HG02571 (cell line): ENCODE measurements at regions not wholly inside any gene's neighbourhood (a gene's known extent, or its start where the extent isn't known, plus 50 kb on each side); places are given as distances from the start of the nearest gene placed in this dataset.

Experiments
- ATAC-seq: cut with Tn5 transposase; IDR thresholded peaks from one replicate; pipeline ENCODE4 v1.9.1; 2021; ENCODE audit warnings: mild to moderate bottlenecking, moderate library complexity; ENCODE audit not compliant: unreplicated experiment

DNA sequence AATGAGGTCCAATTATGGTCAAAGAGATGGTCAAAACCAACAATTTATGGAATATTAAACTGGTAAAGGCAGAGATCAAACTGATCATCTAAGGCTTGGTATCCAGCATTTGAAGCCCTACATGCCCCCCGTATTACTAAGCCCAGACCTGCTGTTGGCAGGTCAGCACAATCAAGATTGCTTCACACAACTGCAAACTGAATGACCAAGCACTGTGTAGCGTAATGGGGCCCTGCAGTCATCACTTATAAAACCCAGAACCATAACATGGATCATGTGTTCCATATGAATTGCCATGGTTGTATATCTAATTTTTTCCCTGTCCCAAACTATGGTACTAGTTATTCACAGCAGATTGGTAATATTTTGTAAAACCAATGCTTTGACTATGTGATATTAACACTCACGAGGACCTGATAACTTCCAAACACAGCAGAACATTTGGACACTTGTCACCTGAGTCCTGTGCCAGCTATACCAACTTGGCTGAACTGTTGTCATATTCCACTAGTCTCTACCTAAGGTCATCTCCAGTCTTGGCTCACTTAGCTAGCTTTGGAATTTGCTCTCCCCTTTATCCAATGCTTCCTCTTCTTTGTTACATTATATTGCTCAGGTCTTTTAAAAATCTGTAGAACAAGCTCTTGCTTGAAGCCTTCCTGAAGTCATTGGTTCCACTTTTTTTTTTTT is 81.7 kb upstream of the HMHB1 start:
- ATAC-seq, result no peak

DNA sequence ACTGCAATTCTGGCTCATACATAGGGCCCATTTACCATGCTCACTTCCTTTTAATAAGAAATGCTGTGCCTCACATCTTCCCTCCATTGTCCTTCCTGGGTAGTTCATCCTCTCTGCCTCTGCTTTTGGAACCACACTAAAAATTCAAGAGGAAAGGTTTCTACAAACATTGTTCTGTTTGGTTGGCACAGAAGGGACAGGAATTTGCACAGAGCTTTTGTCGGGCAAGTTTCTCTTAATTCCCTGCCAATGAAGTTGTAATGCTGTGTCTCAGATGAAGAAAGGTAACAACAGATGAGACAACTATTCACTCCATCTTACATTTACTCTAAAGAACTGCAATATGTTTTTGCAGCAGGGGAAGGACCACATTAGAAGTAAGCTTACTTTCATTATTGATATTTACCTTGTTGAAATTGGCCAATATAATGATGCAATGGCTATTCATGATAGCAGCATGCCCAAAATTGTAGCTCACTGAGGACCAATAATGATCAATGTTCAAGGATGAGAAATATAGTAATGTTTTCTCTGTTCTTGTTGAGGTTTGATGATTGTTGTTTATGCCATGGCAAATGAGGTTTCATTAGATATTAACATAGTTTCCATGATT is 82.5 kb upstream of the HMHB1 start:
- no peak for ATAC-seq

DNA sequence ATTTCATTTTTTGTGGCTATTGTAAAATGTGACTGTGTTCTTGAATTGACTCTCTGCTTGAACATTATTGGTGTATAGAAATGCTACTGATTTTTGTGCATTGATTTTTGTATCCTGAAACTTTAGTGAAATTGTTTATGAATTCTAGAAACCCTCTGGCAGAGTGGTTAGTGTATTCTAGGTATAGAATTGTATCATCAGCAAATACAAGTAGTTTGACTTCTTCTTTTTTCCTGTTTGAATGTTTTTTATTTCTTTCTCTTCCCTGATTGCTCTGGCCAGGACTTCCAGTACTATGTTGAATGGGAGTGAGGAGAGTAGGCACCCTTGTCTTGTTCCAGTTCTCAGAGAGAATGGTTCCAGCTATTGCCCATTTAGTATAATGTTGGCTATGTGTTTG is 88.8 kb upstream of the HMHB1 start:
- ATAC-seq, result no peak

DNA sequence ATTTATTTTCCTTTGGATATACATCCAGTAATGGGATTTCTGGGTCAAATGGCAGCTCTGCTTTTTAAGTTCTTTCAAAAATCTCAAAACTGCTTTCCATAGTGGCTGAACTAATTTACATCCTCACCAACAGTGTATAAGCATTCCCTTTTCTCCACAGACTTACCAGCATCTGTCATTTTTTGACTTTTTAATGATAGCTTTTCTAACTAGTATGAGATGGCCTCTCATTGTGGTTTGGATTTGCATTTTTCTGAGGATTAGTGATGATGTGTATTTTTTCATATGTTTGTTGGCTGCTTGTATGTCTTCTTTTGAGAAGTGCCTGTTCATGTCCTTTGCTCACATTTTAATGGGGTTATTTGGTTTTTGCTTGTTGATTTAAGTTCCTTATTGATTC is 90.0 kb upstream of the HMHB1 start:
- no peak for ATAC-seq

DNA sequence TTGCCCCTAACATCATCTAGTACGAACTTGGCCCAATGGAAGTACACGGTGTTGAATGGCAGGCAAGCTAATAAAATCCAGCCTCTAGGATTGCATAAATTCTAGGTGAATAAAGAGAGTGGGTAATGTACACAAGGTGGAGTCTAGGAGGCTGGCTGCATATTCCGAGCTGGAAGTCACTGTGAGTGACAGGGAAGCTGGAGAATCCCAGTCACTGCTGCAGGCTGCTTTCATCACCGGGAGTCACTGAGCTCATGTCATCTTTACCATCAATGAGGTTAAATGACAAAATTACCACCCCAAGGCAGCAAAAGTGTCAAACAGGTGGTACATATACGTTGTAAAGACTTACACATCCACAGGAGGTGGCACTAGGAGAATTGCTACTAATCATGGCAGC is 91.3 kb upstream of the HMHB1 start:
- no peak for ATAC-seq

DNA sequence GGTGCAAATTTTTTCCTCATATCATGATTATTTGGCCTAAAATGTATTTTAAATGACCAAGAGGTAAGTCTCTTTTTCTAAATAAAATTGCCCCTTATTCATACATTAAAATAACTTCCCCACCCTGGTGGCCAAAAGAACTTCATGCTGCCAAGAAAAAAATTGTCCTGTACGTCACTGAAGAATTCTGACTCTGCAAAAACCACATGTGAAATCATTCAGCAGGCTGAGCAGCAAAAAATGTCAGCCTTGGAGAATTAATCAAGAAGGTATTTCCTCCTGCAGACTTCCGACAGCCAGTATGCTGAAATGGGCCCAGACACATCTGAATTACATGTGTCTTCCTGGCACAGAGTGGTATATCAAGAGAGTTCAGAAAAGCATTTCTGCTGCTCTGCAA is 94.6 kb upstream of the HMHB1 start:
- no peak for ATAC-seq

DNA sequence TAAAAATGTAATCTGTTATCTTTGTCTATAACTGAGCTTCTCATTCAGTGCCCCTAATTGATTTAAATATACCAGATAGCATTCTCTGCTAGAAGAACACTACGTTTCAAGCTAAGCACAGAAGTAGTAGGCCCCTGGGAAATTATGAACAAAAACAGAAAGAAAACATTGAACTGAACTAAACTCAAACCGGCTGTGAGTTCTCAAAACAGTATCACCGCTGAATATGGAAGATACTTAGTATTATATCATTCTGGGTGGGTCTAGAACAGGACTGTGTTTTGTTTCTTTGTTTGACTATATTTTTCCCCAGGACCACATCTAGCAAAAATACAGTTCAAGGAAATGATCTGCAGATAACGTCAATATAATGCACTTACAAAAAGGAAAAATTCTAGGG is 95.1 kb upstream of the HMHB1 start:
- ATAC-seq, result no peak

DNA sequence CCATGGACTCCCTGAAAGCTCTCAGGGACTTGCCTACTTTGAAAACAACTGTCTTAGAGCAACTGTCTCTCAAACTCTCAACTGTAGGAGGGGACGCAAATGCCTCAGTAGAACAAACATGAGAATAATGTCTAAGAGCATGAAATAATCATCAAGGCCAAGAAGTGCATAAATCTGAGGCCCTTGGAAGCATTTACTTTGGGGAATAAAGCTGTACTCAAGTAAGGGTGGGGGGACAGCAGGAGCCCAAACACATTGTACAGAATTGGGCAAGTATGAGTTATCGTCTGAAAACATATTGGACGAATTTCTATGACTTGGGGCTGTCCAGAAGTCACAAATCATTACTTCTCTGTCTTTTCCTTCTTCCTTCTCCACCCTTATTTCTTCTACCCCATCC is 96.3 kb upstream of the HMHB1 start:
- no peak for ATAC-seq

DNA sequence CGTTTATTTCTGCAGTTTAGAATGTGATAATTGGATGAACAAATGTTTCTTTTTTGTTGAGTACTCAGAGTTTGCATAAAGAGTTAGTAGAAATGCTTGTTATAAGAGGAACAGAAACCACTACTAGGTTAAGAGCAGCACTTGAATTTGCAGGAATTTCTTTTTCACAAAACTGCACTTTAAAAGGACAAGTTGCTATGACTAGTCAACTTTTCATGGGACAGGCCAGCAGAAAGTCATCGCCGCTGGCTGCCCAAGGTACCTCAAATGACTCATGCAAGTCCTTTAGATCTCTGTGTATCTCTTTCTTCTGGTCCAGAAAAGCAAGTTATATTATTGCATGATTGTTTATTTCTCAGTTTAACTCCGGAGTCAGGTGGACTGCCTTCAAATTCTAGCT is 97.3 kb upstream of the HMHB1 start:
- ATAC-seq, result peak; percentile 62

DNA sequence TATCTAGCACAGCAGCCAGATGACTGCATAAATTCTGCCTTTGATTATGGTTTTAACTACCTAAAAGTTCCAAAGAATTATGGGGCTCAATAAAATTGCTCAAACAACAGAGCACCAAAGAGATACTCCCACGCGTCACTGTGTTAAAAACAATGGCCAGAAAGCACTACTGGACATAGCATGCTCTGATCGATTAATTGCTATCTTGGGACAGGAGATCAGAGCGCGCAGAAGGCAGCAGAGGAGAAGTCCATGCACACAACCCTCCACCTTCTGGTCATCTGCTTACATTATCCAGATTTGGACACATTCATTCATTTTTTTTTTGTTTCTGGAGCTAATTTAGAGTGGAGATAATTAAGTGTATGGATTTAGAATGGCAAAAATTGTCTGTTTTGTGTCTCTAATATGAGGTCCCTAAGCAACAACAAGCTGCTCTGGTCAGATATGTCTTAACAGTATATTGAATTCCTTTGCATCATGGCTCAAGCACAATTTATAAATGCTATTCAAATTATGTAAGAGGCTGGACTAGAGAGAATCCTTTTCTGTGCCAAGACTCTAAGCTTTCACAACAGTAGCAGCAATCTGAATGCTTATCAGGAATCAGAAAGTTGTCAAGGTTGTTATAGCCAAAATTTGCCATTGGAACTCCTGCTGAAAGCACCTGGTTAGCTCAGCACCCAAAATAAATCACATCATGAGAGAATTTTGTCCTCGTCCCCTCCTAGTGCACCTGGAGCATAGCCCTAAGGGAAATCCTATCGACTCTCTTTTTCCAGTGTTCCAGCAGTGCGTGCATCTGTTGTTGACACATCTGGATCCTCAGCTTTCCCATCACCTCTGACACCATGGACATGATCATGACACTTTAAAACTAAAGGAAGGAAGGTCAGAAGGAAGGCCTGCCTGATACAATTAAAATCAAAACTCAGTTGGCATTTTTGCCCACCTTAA is 98.6 kb upstream of the HMHB1 start:
- ATAC-seq, result no peak

DNA sequence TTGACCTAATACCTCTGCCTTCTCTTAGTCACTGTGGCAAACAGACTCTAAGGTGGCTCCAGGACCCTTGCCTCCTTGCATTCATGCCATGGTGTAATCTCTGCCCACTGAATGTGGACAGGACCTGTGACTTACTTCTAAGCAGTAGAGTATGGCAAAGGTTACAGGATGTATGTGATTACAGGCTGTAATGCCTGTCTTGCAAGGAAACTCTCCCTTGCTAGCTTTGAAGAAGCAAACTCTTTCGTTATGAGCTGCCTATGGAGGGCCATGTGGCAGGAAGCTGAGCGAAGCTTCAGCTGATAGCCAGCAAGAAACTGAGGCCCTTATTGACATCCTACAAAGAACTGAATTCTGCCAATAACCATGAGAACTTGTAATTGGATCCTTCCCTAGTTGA is 103.3 kb upstream of the HMHB1 start:
- no peak for ATAC-seq

DNA sequence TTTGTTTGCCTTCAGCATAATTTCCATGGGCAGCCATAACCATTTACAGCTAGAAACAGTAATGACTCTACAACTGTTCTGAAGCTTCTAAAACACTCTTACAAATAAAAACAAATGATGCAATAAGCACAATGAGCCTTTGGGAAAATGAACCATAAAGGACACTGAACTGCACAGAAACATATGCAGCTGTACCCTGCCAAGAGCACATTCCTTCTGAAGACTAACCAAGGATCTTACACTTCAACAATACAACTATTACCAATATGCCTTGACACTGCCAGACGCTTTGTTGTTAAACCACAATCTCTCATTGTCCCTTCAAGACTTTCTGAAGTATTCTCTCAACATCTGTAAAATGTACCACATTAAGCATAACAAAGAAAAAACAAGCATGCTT is 104.2 kb upstream of the HMHB1 start:
- ATAC-seq, result no peak

DNA sequence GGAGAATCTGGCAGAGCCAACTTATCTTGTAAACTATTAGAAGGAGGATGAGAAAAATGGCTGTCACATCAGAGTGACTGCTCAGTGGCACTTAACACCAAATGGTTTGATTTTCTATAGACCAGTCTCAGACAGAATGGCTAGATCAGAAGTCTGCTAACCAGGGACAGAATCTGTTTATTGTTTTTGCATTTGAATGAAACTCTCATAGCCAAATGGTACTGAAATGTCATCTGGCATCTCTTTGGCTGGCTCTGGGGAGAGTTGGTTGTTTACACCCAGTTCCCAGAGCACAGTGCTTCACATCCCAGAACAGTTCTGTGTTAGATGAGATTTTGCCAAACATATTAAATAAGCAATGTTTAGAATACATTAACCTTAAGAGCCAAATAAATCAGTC is 106.6 kb upstream of the HMHB1 start:
- no peak for ATAC-seq

DNA sequence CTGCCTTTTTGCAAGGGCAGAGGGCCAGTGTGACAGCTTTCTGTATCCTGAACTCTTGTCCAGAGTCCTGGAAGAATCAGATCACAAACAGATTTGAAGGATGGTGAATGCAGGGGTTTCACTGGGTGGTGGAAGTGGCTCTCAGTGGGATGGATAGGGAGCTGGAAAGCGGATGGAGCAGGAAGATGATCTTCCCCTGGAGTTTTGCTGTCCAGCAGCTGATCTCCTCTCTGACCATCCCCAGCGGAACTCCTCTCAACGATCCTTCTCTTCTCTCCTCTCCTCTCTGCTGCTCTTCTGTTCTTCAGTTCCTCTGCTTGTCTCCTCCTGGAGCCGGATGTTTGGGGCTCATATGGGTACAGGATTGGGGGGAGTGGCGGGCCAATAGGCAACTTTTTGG is 108.3 kb upstream of the HMHB1 start:
- no peak for ATAC-seq

DNA sequence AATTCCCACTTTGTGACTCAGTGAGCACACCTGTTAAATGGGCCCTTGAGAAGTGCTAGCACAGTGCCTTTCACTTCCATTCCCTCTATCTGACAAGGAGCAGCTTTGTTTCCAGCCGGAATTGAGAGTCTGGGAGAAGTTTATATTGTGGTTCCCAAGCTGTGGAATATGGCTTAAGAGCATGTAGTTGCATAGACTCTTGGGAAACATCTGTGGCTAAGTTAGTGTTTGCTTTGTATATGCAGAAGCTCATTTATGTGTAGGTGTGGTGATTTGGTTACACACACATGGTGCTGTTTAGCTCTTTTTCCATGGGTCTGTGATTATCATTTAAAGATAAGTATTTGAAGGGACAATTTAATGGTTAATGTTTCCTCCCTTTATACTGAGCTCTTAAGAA is 110.5 kb upstream of the HMHB1 start:
- ATAC-seq, result no peak

DNA sequence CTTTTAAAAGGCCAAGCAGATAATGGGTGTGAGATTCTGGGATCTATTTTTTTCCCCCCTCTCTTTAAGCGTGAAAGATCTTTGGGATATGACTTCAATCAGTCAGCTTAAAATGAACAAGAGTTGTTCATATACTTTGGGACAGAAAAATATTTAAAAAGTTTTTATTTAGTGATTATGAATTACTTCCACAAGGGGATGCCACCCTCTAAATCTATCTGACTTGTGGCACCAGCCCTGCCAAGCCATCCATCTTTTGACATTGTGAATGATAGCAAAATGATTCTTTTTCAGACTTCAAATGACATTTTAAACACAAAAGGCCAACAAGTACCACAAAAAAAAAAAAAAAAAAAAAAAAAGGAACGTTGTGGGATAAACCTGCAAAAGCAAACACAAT is 111.0 kb upstream of the HMHB1 start:
- no peak for ATAC-seq

DNA sequence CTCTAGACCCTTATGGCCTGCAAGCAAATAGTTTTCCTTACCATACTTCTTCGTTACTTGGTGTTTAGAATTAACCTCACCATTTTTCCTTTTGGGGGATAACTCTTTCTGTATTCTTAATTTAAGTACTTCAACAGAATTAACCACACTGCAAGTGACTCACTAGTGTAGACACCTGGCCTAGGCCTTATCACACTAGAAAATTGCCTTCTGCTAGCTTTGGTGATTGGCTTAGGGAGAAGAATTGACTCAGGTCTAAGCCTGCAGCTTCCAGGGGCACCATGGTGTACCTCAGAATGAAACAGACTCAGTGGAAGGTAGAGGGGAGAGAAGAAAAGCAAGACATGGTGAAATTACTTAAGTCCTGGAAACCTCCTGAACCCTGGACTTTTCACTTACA is 112.8 kb upstream of the HMHB1 start:
- no peak for ATAC-seq

DNA sequence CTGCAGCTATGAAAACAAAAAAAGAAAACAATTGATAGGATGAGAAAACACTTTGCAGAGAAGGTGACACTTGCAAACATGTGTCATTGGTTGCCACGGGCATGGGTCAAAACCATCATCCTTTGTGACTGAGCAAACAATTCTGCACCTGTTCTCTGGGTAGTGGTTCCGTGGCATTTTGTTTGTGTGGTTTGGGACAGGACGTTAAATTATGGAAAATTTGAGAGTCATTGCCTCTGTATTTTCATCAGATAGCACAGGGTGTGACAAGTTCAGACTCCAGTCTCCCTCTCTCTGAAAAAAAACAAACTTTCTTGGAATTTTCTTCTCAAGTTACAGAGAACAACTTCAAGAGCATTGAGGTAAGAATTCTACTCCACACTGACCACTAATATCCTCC is 113.4 kb upstream of the HMHB1 start:
- ATAC-seq, result no peak

DNA sequence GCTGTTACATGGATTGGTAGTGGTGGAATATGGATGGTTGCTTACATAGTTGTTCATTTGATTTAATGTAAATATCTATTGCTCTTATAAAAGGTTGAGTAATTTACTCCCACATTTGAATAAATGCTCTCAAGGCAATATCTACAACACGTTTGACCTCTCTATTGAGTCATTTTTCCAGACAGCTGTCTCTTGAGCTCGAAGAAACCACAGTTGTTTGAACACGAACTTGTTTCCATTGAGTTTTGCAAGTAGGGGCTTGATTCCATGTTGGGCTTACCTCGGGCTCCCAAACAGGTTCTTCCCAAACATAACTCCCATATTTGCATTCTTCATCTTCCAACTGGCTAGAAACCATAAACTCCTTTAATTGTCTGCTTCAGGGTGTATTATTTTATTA is 115.0 kb upstream of the HMHB1 start:
- ATAC-seq, result no peak

DNA sequence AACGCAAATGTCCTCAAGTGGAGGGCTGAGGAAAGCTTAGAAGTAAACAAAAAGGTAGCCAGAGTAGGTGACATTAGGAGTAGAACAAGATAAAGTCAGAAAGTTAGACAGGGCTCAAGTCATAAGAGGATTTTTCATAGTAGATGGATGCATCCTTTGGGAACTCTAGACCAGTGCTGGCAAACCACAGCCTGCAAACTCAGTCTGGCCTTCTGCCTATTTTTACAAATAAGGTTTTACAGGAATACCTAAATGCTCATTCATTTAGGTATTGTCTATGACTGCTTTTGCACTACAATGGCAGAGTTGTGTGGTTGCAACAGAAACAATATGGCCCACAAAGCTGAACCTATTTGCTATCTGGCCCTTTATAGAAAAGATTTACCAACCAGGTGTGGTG is 116.0 kb upstream of the HMHB1 start:
- ATAC-seq, result no peak

DNA sequence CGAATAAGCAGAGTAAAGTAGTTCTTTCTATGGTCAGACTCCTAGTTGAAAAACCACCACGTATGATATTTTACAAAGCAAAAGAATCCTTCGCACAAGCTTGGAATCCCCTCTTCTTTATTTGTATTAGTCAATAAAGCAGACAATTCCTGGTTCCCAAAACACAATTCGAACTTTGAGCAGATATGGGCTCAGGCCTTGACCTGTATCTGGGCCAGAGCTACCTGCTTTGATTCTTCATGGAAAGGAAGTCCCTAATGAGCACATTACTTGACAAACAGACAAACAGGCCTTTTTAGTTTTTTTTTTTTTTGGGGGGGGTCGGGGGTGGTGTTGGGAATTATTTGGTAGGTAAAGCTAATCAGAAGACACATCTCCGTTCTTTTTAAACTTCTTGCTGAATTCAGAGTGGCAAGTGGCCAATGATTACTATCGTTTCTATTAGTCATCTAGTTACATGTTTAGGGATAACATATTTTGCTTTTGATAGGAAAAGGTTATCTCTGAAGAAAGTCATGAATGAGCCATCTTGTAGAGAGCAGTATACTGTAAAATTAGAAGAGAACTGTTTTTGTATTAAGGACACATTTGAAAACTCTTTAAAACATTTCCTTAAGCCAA is 116.6 kb upstream of the HMHB1 start:
- ATAC-seq, result no peak

DNA sequence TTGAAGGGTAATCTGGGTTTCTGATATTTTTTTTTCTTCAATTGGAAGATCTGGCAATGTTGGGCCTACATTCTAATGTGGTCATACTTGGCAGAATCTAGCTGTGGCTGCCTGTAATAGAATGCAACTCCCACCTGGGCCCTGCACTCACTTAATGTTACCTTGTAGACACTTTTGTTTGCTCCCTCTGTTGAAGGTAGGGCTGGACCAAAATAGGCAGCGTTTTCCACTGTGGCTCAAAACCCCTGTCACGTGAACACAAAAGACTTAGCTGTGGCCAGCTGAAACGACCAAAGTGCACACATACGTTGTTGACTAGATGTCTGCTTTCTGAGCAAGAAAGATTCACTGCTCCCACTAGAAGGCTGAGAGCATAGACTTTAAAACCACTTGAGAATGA is 117.6 kb upstream of the HMHB1 start:
- no peak for ATAC-seq
